MG63 (cell line): ENCODE measurements at regions not wholly inside any gene's neighbourhood (a gene's known extent, or its start where the extent isn't known, plus 50 kb on each side); places are given as distances from the start of the nearest gene placed in this dataset.
"Not testable (repeated sequence)": the region's sequence is repeated elsewhere in the genome, so short reads cannot be mapped to it uniquely, and the experiment has no call there.

Experiments
- DNase-seq: peaks from one replicate; pipeline ENCODE4 v3.0.0-alpha.2; 2020
- H3K27me3 ChIP-seq: fragments of 250-450 bp; sonication (Bioruptor Pico); 2 replicates; pipeline ENCODE4 v1.5.1; 2020; ENCODE audit warnings: mild to moderate bottlenecking, moderate library complexity
- H3K36me3 ChIP-seq: fragments of 250-450 bp; sonication (Bioruptor Pico); 2 replicates; pipeline ENCODE4 v1.5.1; 2020; ENCODE audit warnings: mild to moderate bottlenecking, moderate library complexity
- H3K4me3 ChIP-seq: fragments of 250-450 bp; sonication (Bioruptor Pico); 2 replicates; pipeline ENCODE4 v1.5.1; 2020; ENCODE audit warnings: mild to moderate bottlenecking, moderate library complexity
- H3K9me3 ChIP-seq: fragments of 250-450 bp; sonication (Bioruptor Pico); 2 replicates; pipeline ENCODE4 v1.5.1; 2020; ENCODE audit warnings: mild to moderate bottlenecking, moderate library complexity

DNA sequence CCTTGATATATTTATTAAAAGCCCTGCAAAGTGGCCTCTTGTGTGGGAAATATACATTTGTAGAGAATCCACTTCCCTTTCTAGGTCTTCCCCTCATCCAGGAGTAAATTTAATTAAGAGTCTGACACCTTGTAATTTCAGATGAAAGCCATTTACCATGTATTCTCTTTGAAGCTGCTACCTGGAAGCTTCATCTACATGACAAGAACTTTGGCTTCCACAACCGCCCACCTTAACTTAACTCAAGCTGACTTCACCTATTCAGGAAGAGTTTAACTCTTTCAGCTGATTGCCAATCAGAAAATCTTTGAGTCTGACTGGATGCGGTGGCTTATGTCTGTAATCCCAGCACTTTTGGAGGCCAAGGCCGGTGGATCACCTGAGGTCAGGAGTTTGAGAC, 899.9 kb downstream of the TAF11L14 start:
- Histone ChIP-seq H3K9me3 (no peaks in the 10 kb centered on the region), H3K4me3 (no peak overlapping the region), H3K27me3 (no peaks in the 10 kb centered on the region; the same call in 1 of the 2 replicates), H3K36me3 (no peaks in the 10 kb centered on the region)
- DNase-seq = no peak

DNA sequence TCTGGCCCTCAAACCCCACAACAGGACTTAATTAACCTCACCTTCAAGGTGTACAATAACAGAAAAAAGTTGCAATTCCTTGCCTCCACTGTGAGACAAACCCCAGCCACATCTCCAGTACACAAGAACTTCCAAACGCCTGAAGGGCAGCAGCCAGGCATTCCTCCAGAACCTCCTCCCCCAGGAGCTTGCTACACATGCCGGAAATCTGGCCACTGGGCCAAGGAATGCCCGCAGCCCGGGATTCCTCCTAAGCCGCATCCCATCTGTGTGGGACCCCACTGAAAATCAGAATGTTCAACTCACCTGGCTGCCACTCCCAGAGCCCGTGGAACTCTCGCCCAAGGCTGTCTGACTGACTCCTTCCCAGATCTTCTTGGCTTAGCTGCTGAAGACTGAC, 901.5 kb downstream of the TAF11L14 start:
- not testable (repeated sequence) for DNase-seq, H3K4me3 ChIP-seq, H3K27me3 ChIP-seq, H3K9me3 ChIP-seq, H3K36me3 ChIP-seq

DNA sequence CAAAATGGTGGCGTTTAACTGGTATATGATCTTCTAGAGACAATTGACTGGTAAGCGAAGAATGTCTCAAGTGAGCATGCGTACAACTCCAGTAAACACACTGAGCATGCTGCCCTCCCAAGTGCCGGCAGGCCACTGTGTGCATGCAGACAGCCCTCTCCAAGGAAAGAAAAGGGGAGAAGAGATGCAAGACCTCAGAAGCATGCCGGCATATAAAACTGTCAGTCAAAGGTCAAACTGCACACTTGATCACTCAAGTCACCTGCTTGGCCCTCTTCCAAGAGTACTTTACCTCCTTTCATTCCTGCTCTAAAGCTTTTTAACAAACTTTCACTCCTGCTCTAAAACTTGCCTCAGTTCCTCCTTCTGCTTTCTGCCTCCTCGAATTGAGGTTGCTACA, 910.2 kb downstream of the TAF11L14 start:
- Histone ChIP-seq H3K9me3 (peaks cover 2% of the 10 kb centered on the region; the same call in 1 of the 2 replicates), H3K36me3 (no peaks in the 10 kb centered on the region), H3K27me3 (no peaks in the 10 kb centered on the region), H3K4me3 (no peak overlapping the region)
- no peak for DNase-seq

DNA sequence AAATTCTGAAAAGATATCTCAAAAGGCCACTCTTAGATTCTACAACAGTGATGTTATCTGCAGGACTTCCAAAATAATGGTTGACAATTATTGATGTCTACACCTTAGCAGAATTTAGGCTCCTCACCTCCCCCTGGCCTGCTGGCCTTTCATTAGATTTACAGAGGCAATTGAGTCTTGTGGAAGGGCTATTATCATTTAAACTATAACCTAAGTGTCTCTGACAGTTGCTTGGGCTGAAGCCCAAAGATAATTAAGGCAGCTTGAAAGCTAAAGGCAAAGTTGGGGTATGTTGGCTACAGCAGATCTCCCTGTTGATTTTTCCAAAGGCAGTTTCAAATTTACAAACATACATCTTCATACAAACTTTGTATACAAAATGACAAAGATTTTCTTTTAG, 912.3 kb downstream of the TAF11L14 start:
- H3K4me3 ChIP-seq = no peak overlapping the region
- no peak for DNase-seq
- H3K27me3 ChIP-seq = no peaks in the 10 kb centered on the region
- peaks cover 2% of the 10 kb centered on the region; the same call in 1 of the 2 replicates for H3K9me3 ChIP-seq
- no peaks in the 10 kb centered on the region for H3K36me3 ChIP-seq

DNA sequence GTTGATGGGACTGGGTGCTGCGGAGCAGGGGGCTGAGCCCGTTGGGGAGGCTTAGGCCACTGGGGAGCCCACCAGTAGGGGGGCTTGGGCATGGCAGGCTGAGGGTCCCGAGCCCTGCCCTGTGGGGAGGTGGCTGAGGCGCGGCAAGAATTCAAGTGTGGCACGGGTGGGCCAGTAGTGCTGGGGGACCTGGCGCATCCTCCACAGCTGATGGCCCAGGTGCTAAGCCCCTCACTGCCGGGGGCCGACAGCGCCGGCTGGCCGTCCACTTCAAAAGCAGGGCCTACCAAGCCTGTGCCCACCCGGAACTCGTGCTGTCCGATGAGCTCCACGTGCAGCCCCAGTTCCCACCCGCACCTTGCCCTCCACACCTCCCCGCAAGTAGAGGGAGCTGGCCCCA, 917.5 kb downstream of the TAF11L14 start:
- H3K4me3 ChIP-seq = no peak overlapping the region
- peaks cover 16% of the 10 kb centered on the region for H3K9me3 ChIP-seq
- H3K36me3 ChIP-seq = no peaks in the 10 kb centered on the region
- DNase-seq = no peak
- no peaks in the 10 kb centered on the region for H3K27me3 ChIP-seq

DNA sequence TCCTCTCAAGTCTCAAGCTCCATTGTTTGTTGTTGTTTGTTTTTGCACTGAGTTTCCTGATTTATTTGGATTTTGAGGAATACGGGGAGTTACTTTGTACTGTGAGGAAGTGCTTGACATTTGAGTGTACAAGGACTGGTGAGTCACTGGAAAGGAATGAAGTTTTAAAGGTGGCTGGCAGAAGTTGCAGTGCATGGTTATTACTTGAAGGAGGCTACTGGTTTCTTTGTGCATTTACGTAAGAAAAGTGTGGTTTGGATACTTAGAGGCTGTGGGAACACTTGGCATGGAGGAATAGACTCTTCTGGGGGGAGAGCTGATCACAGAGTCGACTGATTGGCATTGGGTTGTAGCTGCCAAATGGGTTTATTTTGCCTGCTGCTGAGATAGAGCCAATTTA, 919.0 kb downstream of the TAF11L14 start:
- H3K27me3 ChIP-seq = no peaks in the 10 kb centered on the region

DNA sequence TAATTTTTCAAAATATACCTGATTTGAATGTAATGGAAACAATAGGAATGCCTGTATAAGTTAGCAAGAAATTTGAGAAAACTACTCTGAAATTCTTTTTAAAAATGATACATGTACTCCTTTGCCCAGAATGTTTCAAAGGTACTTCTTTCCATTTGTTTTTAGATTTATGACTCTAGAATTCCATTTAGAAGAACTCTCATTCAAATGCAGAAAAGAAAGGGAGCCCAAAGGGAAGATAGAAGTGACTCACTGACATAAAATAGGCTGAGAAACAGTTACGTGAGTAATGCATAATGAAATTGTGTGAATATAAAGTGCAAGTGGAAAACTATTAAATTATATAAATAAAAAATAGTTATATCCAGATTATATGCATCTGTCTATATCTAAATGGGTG, 926.3 kb downstream of the TAF11L14 start:
- Histone ChIP-seq H3K36me3 (no peaks in the 10 kb centered on the region), H3K27me3 (0 out of 2 replicates have a peak, but pooled peaks cover 3% of the 10 kb centered on the region), H3K9me3 (no peaks in the 10 kb centered on the region), H3K4me3 (no peak overlapping the region)
- DNase-seq = no peak

More for the DNA sequence above, 919.0 kb downstream of the TAF11L14 start:
- H3K36me3 ChIP-seq = no peaks in the 10 kb centered on the region
- peaks cover 13% of the 10 kb centered on the region for H3K9me3 ChIP-seq
- H3K4me3 ChIP-seq = no peak overlapping the region
- DNase-seq = peak; percentile 34

DNA sequence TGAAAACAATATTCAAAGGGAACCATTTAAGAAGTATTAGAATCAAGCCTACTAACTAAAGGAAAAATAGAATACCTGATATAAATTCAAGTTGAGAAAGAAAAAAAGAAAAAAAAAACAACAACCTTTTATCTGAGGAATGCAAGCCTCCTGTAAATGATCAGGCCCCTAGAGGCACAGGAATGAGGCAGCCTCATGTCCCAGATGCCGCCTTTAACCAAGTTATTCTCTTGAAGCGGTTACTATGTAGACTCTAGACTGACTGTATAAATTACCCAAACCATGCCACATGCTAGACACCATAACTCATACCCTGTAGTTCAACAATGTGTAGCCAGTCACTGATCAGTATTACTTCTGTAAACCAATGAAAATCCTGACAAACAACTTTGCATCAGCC, 929.6 kb downstream of the TAF11L14 start:
- Histone ChIP-seq H3K4me3 (no peak overlapping the region), H3K36me3 (no peaks in the 10 kb centered on the region), H3K9me3 (no peaks in the 10 kb centered on the region), H3K27me3 (0 out of 2 replicates have a peak, but pooled peaks cover 3% of the 10 kb centered on the region)
- DNase-seq = no peak

DNA sequence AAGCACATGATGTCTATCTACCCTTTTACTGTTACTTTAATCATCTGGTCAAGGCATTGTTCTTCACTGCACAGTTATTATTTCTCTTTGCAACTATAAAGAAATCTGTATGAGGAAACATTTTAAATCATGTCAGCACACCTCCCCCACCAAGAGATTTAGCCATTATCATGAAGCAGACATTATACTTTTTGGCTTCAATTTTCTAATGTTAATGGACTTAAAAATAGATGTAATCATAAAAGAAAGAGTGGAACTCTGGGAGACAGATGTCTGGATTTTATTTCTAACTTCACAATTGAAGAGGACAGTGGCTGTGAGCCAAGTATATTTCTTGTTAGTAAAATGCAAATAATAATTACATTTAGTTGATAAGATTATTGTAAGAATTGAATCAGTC, 932.4 kb downstream of the TAF11L14 start:
- H3K9me3 ChIP-seq = no peaks in the 10 kb centered on the region

DNA sequence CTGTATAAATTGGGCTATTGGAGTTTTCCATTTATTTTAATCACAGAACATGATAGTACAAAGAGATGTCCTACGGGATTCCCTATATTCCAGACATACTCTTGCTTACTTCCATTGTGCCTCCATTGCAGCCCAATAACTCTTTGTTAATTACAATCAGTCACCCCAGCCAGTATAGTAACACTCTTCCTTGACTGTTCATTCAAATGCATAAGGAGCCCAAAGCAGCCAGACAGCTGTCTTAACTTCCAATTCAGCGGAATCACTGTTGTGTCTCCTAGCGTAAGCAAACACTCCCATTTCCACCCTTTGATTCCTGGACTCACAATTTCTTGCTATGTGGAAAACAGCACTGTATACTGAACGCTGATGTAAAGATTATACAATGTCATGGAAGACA, 942.3 kb downstream of the TAF11L14 start:
- Histone ChIP-seq H3K27me3 (no peaks in the 10 kb centered on the region), H3K9me3 (no peaks in the 10 kb centered on the region), H3K4me3 (no peak overlapping the region), H3K36me3 (no peaks in the 10 kb centered on the region)
- no peak for DNase-seq

More for the DNA sequence above, 932.4 kb downstream of the TAF11L14 start:
- Histone ChIP-seq H3K4me3 (no peak overlapping the region), H3K36me3 (no peaks in the 10 kb centered on the region), H3K27me3 (0 out of 2 replicates have a peak, but pooled peaks cover 3% of the 10 kb centered on the region)
- no peak for DNase-seq

DNA sequence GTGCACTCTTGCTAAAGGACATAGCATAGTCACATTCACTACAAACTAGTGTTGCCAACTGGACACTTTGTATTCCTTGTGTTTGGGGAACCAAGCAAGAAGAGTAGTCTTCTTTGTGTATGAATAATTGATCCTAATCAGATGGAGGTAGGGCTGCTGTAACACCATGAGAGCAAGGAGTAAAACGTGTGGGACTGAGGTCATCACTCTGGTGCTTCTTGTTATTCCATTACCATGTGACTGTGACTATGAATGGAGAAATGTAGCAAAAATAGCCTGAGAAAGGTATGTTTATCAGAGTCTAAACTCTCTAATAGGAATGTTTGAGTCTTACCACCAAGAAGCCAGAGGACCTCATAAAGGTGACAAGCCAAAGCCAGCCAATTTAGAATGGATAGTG, 966.9 kb downstream of the TAF11L14 start:
- Histone ChIP-seq H3K4me3 (no peak overlapping the region), H3K36me3 (no peaks in the 10 kb centered on the region), H3K9me3 (no peaks in the 10 kb centered on the region; the same call in 1 of the 2 replicates), H3K27me3 (no peaks in the 10 kb centered on the region)
- DNase-seq = no peak

DNA sequence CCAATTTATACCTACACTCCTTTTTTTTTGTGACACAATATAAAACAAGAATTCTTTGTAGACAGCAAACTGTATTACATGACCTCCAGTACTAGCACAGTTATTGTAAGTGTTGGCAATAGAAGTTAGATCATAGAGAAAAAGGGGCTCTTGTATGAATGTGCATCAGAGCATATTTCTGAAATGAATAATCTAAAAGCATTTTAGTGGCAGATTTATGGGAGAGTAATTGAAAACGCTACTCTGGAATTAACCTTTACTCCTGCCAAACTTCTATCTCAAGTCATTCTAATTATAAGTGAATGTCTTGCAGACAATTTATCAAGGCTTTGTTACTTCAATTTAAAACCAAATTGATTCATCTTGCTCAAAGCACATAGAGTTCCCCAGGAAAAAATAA, 968.1 kb downstream of the TAF11L14 start:
- no peaks in the 10 kb centered on the region for H3K27me3 ChIP-seq
- no peak overlapping the region for H3K4me3 ChIP-seq
- H3K9me3 ChIP-seq = no peaks in the 10 kb centered on the region; the same call in 1 of the 2 replicates
- no peak for DNase-seq
- no peaks in the 10 kb centered on the region for H3K36me3 ChIP-seq

DNA sequence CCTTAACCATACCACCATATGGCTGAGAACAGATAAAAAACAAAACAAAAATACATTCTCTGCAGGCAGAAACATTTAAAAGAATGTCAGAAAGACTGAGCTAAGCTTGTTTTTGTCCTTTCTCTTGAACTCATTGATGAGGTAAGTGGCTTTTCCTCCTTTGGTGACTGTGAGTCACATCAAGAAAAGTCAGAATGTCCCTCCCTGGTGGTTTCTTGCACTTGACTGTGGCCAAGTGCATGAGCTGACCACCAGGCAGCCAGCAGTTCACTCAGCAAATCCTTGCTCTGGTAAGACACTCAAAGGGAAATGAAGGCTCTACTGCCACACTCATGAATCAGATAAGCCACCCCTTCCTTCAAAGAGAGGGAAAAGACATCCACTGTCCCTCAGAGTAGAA, 970.9 kb downstream of the TAF11L14 start:
- Histone ChIP-seq H3K36me3 (no peaks in the 10 kb centered on the region), H3K27me3 (no peaks in the 10 kb centered on the region), H3K9me3 (no peaks in the 10 kb centered on the region), H3K4me3 (no peak overlapping the region)
- DNase-seq = no peak

DNA sequence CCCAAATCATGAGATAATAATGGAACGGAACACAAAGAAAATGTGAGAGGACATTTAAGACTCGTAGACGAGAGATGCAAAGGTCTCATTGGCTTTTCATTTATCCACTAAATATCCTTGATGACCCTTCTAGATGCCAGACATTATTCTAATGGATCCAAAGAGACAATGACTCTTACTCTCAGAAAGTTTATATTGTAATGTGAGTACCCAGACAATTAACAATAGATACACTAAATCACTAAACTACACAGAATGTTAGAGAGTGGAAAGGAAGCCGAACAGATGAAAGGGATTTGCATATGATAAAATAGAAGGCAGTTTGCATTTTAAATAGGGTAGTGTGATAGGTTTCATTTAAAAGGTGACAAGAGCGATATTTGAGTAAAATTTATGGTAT, 973.3 kb downstream of the TAF11L14 start:
- Histone ChIP-seq H3K9me3 (no peaks in the 10 kb centered on the region), H3K36me3 (no peaks in the 10 kb centered on the region), H3K4me3 (no peak overlapping the region), H3K27me3 (no peaks in the 10 kb centered on the region)
- DNase-seq = no peak

DNA sequence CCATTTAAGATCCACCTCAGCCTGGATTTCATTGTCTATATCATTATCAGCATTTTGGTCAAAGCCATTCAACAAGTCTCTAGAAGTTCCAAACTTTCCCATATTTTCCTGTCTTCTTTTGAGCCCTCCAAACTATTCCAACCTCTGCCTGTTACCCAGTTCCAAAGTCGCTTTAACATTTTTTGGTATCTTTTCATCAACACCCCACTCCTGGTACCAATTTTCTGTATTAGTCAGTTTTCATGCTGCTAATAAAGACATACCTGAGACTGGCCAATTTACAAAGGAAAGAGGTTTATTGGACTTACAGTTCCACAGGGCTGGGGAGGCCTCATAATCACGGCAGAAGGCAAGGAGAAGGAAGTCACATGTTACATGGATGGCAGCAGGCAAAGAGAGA, 982.9 kb downstream of the TAF11L14 start:
- H3K36me3 ChIP-seq, H3K4me3 ChIP-seq: not testable (repeated sequence)
- peaks cover 11% of the 10 kb centered on the region for H3K9me3 ChIP-seq

DNA sequence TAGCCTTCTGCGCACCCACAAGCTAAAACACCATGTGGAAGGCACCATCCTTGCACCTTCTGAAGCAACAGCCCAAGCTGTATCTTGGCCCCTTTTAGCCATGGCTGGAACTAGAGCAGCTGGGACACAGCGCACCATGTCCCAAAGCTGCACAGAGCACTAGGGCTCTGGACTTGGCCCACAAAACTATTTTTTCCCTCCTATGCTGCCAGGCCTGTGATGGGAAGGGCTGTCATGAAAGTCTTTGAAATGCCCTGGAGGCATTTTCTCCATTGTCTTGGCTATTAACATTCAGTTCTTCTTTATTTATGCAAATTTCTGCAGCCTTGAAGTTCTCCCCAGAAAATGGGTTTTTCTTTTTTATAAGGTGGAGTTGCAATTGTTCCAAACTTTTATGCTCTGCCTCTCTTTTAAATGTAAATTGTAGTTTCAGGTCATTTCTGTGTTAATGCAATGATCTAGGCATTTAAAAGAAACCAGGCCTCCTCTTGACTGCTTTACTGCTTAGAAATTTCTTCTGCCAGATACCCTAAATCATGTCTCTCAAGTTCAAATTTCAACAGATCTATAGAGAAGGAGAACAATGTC, 996.3 kb downstream of the TAF11L14 start:
- H3K36me3 ChIP-seq = no peaks in the 10 kb centered on the region
- no peaks in the 10 kb centered on the region for H3K9me3 ChIP-seq
- DNase-seq = no peak
- no peak overlapping the region for H3K4me3 ChIP-seq
- H3K27me3 ChIP-seq = no peaks in the 10 kb centered on the region

More for the DNA sequence above, 982.9 kb downstream of the TAF11L14 start:
- not testable (repeated sequence) for H3K27me3 ChIP-seq, DNase-seq

DNA sequence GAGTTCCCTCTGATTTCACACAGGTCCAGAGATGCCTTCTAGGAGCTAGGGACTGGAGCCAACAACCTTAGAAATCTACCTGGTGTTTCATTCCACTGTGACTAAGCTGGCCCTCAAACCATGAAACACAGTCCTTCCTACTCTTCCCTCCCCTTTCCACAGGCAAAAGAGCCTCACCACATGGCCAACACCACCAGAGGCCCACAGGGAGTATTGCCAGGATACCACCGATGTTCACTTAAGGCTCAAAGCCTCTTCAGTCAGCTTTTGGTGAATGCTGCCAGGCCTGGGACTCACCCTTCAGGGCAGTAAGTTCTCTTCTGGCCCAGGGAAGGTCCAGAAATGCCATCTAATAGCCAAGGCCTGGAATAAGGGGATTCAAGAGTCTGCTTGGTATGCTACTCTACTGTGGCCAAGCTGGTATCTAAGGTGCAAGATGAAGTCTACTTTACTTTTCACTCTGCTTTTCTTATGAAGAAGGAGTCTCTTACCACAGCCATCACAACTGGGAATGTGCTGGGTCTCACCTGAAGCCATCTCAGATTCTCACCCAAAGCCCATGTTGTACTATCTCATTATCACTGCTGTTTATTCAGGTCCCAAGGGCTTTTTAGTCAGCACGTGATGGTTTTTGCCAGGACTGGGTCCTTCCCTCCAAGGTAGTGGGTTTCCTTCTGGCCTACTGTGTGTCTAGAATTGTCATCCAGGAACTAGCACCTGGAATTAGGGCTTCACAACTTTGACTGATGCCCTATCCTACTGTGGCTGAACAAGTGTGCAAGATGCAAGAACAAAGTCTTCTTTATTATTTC, 1018.4 kb downstream of the TAF11L14 start:
- DNase-seq = no peak
- H3K9me3 ChIP-seq = peaks cover 8% of the 10 kb centered on the region; the same call in 1 of the 2 replicates
- H3K4me3 ChIP-seq = no peak overlapping the region
- H3K27me3 ChIP-seq = no peaks in the 10 kb centered on the region
- no peaks in the 10 kb centered on the region for H3K36me3 ChIP-seq
